ENCODE measurements at regions not wholly inside any gene's neighbourhood (a gene's known extent, or its start where the extent isn't known, plus 50 kb on each side); places are given as distances from the start of the nearest gene placed in this dataset.

- TF ChIP-seq CTCF (IDR thresholded peaks at IDR 0.05) = no peak
- no peak for TF ChIP-seq POLR2AphosphoS5 (IDR thresholded peaks at IDR 0.05; ENCODE audit: low read depth, low read length)
- TF ChIP-seq REST (IDR thresholded peaks at IDR 0.05; ENCODE audit: insufficient read depth in 1 of 2, low read depth in 2 of 2, low read length in 1 of 2) = no peak
- TF ChIP-seq SIN3A (IDR thresholded peaks at IDR 0.05; ENCODE audit: borderline replicate concordance, insufficient read depth, low read depth, low read length) = no peak
Observed at GRCh38 chr10:20990604-20991003, 93.5 kb upstream of the NEBL start.
